ENCODE measurements at regions not wholly inside any gene's neighbourhood (a gene's known extent, or its start where the extent isn't known, plus 50 kb on each side); places are given as distances from the start of the nearest gene placed in this dataset.
"Not testable (repeated sequence)": the region's sequence is repeated elsewhere in the genome, so short reads cannot be mapped to it uniquely, and the experiment has no call there.

DNA sequence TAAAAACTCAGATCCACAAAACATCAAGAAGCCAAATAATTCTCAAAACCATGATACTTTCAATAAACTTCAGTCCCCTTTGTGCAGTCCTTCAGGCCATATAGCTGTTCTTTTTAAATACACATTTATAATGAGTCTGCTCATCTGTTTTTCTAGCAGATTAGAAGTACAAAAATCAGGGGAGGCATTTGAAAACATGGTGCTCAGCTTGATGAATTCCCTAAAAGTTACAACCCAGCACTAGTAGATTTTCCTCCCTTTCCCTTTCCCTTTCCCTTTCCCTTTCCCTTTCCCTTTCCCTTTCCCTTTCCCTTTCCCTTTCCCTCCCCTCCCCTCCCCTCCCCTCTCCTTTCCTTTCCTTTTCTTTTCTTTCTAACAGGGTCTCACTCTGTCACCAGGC is 884.6 kb upstream of the AMELY start:
- DNase-seq: no peak

DNA sequence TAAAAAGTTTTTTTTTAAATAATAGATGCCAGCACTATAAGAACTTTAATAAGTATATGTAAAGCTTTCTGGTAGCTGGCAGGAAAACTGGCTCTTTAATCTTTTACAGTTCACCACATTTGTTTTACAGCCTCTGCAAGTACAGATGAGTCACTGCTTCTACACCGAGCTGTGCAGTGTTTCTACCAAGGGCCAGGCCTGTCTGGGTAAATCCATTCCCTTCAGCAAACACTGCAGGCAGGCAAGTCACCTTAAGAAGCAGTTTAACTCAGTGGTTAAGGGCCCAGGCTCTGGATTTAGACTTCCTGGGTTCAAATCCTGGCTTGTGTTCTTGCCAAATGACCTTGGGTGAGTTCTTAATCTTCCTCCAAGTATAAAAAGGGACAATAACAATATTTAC is 882.9 kb upstream of the AMELY start:
- DNase-seq: peak; percentile 21

- DNase-seq: no peak
Observed at GRCh38 chrY:7793989-7794388, 882.4 kb upstream of the AMELY start.

DNA sequence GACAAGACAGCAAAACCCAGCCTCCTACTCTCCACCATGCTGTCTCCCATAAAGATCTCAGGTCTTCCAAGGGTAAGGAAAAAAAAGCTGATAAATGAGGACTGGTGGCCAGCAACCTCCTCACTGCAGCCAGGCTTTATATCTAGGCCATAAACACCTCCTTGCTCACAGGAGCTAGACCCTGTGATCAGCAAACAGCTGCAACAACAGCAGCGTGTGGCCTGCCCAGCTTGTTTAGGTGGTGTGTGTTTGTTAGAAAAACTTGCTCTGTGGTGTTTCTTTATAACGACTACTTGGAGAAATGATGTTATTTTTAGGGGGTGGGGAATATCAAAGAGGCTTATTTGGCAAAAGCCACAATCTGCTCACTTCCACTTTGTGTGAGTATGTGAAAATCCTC is 880.9 kb upstream of the AMELY start:
- no peak for DNase-seq

DNA sequence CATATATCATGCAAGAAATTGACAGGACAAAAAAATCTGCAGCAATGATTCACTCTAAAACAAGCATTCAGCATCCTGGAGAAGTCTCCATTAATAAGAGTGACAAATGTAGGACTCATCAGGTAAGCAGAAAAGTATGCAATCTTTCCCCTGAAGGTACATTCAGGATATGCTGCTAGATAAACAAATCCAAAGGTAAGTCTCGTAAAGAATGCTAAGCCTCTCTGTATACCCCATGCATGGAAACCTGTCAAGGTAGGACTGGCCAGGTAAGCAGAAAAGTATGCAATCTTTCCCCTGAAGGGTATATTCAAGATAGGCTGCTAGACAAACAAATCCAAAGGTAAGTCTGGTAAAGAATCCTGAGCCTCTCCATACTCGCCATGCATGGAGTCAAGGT is 869.9 kb upstream of the AMELY start:
- DNase-seq: no peak

GRCh38 chrY:7775436-7775835 is 863.9 kb upstream of the AMELY start:
- DNase-seq: not testable (repeated sequence)

- DNase-seq: no peak
Observed at GRCh38 chrY:7771771-7772170, 860.2 kb upstream of the AMELY start.

- DNase-seq: no peak
Observed at GRCh38 chrY:7769790-7770375, 858.3 kb upstream of the AMELY start.

DNA sequence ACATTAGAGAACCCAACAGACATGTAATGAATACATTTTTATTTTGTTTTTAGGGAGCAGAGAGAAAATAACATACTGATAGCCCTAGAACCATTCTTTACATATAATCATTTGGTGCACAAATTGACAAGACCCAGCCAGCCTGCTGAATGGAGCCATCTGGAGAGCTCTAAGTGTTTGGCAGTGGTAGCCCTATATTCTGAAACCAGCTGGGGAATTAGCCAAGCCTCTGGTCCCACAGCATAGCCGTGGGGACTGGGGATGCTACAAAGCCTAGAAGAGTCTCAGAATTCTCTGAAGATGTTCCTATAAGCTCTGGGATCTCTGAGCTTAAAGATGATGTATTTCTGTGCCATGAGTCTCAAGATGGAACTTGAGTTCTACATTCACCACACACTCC is 857.3 kb upstream of the AMELY start:
- no peak for DNase-seq

GRCh38 chrY:7753711-7754110 is 842.2 kb upstream of the AMELY start:
- DNase-seq: no peak

GRCh38 chrY:7746781-7747180 is 835.2 kb upstream of the AMELY start:
- DNase-seq: no peak

GRCh38 chrY:7745581-7745901 is 834.0 kb upstream of the AMELY start:
- no peak for DNase-seq

GRCh38 chrY:7744691-7745580 is 833.4 kb upstream of the AMELY start:
- DNase-seq: no peak

DNA sequence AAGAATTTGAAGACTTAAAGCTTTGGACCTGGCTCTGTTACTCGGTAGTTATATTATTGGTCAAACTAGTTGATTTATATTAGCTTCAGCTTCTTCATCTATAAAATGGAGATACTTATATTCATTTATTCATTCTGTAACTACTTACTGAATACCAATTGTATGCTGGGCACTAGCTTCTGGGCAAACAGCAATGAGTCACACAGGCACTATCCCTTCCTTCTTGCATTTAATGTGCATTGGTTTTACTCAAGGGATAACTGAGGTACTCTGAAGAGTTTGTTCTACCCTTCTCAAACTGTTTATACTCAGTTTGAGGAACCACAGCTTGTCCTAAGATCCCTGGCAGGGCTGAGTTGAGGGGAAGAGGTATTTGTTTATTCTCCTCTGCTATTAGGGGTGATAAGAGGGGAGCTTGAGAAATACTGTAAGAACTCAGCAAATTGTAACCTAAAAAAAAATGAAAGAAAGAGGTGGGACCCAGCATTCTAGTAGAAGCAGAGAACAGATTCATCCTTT is 825.4 kb upstream of the AMELY start:
- no peak for DNase-seq

- no peak for DNase-seq
Observed at GRCh38 chrY:7731651-7732050, 820.1 kb upstream of the AMELY start.

DNA sequence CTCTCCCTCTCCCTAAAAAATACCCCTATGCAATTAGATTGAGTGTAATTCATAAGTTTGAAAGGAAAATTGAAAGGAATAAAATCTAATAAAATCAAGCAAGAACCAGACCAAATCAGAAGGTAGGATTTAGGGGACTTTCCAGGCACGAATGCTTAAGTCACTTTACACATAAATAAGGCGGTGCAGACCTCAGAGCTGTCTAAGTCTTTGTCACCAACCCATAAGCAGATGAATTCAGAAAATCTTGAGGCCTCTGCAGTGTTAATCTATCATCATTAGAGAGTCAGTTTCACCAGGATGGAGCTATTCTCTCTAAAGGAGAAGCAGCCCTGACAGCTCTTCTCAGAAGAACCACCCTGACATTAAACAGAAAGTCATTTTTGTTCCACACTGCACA is 819.1 kb upstream of the AMELY start:
- DNase-seq: no peak

GRCh38 chrY:7730071-7730470 is 818.5 kb upstream of the AMELY start:
- DNase-seq: no peak

DNA sequence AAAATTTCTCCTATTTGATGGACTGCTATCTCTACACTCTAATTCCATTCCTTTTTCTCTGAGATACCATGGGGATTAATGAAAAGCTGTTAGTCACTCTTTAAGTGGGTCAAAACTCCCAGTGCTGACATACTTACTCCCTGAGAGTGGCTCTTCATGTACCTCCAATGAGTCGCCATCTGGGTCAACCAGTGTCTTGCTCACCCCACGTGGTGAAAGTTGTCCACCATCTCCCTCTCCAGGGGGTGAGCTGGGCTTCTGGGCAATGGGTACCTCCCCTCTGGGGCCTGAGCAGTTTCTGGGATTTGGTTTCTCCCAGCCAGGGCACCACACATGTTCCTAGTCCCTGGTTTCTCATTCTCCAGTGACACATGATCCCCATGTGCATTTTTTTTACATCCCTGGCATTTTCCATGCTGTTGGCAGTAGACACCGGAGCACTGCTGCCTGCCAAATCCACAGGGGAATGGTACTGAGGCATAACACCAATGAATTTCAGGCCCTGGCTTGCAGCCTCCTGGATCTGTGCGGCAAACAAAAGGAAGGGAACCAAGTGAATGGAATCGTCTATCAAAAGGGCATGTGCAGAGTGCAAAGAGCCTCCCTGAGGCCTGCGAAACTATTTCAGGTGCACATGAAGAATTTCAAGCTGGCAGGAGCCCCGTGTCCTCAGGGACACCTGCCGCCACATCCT is 817.9 kb upstream of the AMELY start:
- DNase-seq: peak; percentile 50

DNA sequence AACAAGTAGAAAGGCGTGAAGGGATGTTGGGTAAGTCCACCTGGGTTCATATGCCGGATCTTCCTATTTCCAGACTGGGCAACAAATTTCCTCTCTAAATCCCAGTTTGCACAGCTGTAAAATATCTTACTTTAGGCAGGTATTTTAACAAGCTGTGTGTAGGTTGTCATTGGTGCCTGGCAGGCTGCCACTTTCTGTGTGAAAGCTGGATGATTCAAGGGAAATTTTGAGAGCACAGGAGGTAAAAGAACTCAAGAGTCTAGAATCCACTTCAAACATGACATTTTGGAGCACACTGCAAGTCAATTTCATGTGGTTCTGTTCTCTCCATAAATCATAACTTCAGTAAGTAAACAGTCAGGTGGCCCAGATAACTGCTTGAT is 817.4 kb upstream of the AMELY start:
- DNase-seq: no peak

GRCh38 chrY:7725791-7726460 is 814.4 kb upstream of the AMELY start:
- DNase-seq: no peak

- DNase-seq: no peak
Observed at GRCh38 chrY:7723991-7724632, 812.6 kb upstream of the AMELY start.

GRCh38 chrY:7723127-7723526 is 811.6 kb upstream of the AMELY start:
- no peak for DNase-seq

DNA sequence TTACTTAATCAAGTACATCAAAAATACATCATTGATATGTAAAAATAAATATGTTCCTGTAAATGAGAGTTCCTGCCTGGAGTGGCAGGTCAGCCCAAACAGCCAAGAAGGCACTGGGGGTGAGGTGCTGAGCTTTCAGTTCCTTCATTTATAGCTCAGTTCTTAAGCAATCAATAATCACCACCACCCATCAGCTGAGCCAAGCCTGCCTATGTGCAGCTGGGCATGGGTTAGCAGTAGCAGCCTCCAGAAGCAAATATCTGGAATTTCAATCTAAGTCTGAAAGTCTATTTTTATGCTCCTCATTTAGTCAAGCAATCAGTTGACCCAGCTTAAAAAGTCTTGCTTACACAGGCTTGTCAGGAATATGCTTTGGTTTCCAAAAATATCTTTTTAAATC is 811.0 kb upstream of the AMELY start:
- DNase-seq: no peak
